Erythroblast (primary cell): ENCODE measurements at regions not wholly inside any gene's neighbourhood (a gene's known extent, or its start where the extent isn't known, plus 50 kb on each side); places are given as distances from the start of the nearest gene placed in this dataset.

ENCODE experiments used
- GATA1 ChIP-seq: IDR thresholded peaks from 2 replicates; pipeline ENCODE4 v1.6.1; 2011; ENCODE audit warnings: low read depth, mild to moderate bottlenecking, control low read depth, low read length, moderate library complexity
- POLR2A ChIP-seq: IDR thresholded peaks from 2 replicates; pipeline ENCODE4 v1.6.1; 2011; ENCODE audit warnings: mild to moderate bottlenecking, low read length

DNA sequence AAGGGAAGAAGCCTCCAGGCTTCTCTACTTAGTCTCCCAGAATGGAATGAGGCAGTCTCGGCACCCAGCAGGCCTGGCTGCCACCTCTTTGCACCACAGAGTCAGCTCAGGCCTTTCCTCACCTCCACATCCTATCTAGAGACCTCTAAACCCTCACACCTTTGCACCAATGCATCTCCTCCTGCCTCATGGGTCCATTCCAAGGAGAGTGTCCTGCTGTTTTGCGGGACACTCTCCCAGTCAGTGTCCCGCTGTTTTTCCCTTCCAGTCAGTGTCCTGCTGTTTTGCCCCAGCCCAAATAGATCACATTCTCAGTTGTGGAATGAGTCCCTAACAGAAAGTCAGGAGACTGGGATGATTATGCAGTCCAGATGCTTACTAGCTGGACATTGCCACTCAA lies 185.6 kb upstream of the CAMK1G start:
- TF ChIP-seq POLR2A (no peak), GATA1 (no peak)
